GM18867 (cell line): ENCODE measurements at regions not wholly inside any gene's neighbourhood (a gene's known extent, or its start where the extent isn't known, plus 50 kb on each side); places are given as distances from the start of the nearest gene placed in this dataset.
"Not testable (repeated sequence)": the region's sequence is repeated elsewhere in the genome, so short reads cannot be mapped to it uniquely, and the experiment has no call there.

Source experiments
- ATAC-seq: cut with Tn5 transposase; IDR thresholded peaks from one replicate; pipeline ENCODE4 v1.9.1; 2021; ENCODE audit warnings: mild to moderate bottlenecking, moderate library complexity; ENCODE audit not compliant: unreplicated experiment

DNA sequence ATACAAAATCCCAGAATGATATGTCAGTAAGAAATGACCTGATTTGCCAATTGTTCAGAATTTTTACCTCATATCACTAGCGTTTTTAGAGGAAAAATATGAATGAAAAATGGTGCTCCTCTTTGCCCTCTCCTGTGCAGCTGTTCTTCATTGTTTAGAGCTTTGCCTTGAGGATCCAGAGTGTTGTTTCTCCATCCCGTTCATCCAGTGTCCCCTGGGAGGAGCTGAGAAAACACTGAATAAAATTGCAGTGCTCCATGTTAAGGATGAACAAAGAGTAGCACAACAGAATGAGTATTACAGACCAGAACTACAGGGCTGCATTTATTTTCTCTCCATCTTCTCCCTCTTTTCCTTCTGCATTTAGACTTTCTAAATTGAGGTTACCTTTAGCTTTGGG lies 133.1 kb downstream of the ADCYAP1 start:
- ATAC-seq = no peak

DNA sequence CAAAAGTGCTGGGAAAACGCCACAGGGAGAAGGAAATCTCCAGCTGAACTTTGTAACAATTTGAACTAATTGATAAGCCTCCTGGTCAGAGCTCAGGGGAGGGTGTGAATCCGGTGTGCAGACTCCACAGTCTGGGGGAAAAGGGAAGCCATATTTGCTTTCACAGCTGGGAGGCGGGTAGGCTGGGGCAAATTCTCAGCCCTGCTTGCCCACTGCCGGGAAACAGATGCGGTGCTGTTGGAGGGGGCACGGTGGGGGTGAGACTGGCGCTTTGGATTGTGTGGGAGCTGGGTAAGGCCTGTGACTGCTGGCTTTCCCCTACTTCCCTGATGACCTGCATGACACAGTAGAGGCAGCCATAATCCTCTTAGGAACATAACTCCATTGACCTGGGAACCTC lies 134.8 kb downstream of the ADCYAP1 start:
- ATAC-seq = no peak

DNA sequence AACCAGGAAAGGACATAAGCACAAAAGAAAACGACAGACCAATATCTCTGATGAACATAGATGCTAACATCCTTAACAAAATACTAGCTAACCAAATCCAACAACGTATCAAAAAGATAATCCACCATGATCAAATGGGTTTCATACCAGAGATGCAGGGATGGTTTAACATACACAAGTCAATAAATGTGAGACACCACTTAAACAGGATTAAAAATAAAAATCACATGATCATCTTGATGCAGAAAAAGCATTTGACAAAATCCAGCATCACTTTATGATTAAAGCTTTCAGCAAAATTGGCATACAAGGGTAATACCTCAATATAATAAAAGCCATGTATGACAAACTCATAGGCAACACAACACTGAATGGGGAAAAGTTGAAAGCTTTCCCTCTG lies 138.4 kb downstream of the ADCYAP1 start:
- not testable (repeated sequence) for ATAC-seq

DNA sequence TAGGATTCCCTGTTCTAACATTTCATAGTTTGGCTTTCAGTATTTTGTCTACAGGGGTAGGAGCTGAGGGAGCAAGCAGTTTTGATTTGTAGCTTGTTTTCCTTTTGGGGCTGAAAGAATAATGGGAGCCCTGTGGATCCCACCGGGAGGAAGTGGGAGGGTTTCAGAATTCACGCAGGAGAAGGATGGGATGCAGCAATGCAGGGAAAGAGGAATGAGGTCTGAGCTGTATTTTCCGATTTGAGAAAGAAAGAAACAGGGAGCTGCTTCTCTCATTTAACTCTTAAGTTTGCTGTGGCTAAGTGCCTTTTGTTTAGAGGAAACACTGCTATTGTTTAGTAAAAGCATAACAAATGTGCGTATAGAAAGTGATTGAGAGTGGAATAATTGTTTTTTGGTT lies 141.0 kb downstream of the ADCYAP1 start:
- no peak for ATAC-seq

DNA sequence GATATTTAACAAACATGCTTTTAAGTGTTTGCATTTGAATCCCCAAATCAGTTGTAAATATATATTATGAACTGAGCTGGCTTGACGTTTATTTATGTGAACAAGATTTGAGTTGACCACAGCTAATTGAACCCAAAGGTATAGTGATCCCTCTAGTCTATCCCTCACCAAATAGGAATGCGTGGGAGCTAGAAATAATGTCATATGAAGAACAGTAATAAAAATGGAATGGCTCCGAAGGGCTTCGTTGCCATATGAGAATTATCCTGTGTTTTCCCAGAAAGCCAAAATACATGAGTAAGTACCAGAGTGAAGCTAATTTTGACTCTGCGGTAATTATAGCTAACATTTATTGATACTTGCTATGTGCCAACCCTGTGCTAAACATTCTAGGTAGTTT lies 142.7 kb downstream of the ADCYAP1 start:
- no peak for ATAC-seq

DNA sequence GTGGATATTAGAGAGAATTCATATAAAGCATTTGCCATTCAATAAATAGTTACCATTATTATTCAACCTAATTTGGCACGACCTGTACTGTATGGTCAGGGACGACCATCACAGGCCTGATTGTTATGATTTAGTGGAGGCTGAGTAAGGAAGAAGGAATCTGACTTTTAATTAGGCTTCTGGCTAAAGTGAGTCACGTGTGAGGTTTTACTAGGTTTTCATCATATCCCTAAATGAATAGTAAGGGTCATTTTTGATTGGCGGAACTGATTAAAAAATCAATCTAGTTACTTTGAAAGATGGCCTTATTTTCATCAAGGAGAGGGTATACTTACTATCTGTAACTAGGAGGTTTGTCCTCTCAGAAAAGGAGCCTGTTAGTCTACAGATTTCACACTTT lies 143.4 kb downstream of the ADCYAP1 start:
- no peak for ATAC-seq

DNA sequence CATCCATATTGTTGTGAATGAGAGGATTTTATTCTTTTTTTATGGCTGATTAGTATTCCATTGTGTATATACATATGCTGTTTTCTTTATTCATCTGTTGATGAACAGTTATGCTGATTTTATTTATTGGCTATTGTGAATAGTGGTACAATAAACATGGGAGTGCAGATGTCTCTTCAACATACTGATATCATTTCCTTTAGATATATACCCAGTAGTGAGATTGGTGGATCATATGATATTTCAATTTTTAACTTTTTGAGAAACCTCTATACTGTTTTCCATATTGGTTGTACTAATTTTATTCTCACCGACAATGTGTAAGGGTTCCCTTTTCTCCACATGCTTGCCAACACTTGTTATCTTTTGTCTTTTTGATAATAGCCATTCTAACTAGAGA lies 144.5 kb downstream of the ADCYAP1 start:
- no peak for ATAC-seq

DNA sequence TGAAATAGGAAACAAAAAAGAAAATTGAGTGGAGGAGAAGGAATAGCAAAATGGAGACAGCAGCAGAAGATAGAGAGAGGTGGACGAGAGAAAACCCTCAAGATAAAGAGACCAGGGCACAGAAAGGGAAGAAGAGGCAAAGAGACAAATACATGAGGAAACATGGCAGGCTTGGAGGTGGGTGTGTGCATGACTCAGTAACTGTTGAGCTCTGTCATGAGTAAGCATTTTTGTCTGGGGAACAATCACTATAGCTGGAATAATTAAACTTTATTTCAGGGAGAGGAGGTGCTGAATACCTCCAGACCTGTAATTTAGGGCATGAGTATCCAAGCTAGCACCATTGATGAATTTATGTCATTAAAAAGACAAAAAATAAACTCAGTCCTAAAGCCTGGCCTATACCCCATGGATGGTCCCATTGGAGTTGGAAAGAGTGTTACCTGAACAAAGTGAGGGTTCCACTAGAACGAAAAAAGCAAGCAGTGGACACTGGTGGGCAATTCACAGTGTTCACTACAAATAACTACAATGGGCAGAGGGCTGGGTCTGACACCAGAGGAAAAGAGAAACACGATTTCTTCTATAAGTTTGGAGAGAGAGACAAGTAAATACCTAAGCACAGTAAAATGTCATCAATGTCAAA lies 145.5 kb downstream of the ADCYAP1 start:
- no peak for ATAC-seq

DNA sequence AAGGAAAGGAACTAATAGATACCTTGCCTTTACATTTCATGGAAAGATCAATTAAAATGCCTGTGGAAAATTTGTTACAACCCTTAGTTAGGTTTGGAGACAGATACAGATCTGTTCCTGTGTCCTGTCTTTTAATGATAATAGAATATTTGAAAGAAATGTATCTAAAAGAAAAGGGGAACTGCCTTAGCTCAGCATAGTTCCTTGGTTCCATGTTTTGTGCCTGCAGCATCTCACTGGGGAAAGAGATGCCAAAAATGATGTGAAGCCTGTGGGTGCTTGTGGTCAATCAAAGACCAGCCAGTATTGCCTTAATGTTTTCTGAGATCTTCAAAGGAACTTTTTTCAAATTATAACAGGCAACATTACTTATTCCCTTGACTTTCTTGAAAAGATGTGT lies 147.6 kb downstream of the ADCYAP1 start:
- no peak for ATAC-seq

DNA sequence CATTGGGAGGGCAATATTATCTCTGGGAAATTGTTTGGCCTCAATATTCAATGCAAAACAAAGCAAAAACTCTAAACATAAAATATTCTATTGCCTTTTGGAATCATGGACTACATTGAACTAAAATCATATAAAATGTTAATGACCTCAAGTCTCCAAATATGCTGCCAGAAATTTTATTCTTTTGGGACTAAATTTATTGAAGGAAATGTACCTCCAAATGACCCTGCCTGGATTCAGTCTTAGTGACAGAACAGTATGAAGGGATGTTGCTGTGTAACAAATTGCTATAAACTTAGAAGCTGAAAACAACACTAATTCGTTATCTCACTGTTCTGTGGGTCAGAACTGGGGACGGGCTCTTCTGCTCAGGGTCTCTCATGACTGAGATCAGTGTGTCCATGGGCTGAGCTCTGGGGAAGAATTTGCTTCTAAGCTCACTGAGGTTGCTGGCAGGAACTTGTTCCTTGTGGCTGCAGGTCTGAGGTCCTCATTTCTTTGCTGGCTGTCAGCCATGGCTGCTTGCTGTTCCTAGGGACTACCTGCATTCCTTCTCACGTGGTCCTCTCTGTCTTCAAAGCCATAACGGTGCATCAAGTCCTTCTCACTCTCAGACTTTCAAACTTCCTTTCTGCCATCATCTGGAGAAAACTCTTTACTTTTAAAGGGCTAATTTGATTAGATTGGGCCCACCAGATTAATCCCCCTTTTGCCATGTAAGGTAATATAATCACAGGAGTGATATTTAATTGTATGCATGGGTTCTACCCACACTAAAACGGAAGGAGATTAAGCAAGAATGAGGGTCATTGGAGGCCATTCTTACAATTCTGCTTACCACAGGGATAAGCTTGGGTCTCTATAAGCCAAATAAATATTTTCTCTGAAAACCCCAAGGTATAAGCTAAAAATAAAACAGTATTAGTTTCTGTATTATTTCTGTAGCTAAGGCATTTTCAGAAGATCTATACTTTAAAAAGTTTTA lies 149.0 kb downstream of the ADCYAP1 start:
- ATAC-seq = no peak

DNA sequence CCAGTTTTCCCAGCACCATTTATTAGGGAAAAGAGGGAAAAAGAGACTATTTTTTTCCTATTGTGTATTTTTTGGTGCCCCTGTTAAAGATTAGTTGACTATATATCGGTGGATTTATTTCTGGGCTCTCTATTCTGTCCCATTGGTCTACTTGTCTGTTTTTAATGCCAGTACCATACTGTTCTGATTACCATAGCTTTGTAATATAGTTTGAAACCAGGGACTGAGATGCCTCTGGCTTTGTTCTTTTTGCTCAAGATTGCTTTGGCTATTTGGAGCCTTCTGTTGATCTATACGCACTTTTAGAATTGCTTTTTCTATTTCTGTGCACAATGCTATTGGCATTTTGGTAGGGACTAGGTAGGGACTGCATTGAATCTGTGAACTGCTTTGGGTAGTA lies 151.7 kb downstream of the ADCYAP1 start:
- no peak for ATAC-seq

DNA sequence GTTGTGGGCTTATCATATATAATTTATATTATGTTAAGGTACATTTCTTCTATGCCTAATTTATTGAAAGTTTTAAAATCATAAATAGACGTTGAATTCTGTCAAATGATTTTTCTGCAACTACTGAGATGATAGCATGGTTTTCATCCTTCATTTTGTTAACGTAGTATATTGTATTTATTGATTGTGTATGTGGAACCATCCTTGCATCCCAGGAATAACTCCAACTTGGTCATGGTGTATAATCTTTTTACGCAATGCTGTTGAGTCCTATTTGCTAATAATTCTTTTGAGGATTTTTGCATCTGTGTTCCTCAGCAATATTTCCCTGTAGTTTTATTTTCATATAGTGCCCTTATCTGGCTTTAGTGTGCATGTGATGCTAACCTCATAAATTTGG lies 152.7 kb downstream of the ADCYAP1 start:
- ATAC-seq = no peak

DNA sequence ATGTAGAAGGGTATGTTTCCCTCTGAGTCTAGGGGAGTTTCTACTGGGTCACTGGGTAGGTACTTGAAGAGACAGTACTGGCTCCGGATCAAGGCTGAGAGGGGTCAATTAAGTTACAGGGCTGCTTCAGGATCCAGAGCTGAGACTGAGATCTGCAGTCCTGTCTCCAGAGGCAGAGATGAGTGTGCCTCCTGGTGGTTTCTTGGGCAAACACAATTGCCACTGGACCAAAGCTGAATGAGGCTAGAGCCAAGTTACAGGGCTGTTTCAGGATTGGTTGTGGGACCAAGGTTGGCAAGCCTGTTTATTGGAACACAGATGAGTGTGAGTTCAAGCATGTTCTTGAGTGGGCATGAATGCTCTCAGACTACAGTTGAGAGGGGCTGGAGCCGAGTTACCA lies 157.9 kb downstream of the ADCYAP1 start:
- no peak for ATAC-seq

DNA sequence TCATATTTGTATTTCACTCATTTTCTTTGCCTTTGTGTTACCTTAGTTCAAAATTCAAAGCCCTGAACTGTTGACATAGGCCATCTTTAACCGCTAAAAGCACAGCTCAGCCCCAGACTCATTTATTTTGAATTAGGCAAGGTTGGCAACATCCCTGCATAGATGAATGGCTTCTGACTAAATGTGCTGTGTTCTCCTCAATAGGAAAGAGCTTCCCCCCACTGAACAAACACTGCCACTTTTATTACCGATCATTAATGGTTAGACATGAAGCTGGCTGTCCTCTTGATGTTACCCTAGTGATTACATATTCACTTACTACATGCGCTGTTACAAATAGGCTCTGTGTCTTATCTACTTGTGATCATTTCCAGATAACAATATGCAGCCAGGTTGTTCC lies 170.7 kb downstream of the ADCYAP1 start:
- ATAC-seq = no peak

DNA sequence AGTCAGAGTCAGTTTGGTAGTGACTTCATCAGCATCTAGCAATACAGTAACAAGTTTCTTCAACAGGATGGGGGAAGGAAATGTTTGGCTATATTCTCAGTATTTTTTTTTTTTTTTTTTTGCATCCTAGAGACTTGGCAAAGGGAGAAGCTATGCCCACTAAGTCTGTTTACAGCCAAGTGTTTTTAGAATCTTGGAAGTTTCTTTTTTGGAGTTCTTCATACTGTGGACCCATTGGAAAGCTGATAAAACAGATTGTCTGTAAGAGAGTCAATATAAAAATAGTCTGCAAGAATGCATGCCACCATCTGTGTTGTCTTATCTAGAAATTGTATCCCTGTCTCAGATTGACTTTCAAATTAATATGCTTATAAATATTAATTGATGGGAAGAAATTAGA lies 171.2 kb downstream of the ADCYAP1 start:
- no peak for ATAC-seq

DNA sequence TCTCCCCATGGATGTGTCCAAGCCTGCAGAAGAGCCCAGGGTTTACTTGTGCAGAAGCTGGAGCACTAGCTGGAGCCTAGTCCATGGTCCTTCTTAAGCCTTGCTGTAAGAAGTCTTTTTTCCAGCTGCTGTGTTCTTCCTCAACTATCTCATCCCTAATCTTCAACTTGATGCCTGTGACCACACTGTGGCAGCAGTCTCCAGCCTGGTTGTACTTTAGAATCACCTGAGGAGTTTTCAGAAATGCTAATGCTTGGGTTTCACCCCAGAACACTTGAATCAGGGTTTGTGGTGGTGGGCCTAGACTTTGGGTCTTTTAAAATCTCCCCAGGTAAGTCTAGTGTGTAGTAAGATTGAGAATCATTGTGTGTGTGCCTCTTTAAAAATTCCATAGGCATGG lies 173.6 kb downstream of the ADCYAP1 start:
- no peak for ATAC-seq

DNA sequence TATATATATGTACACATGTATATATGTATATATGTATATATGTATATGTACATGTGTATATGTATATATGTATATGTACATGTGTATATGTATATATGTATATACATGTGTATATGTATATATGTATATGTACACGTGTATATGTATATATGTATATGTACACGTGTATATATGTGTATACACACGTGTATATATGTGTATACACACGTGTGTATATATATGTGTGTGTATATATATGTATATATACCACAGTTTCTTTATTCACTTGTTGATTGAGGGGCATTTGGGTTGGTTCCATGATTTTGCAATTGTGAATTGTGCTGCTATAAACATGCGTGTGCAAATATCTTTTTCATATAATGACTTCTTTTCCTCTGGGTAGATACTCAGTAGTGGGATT lies 179.0 kb downstream of the ADCYAP1 start:
- ATAC-seq = not testable (repeated sequence)

DNA sequence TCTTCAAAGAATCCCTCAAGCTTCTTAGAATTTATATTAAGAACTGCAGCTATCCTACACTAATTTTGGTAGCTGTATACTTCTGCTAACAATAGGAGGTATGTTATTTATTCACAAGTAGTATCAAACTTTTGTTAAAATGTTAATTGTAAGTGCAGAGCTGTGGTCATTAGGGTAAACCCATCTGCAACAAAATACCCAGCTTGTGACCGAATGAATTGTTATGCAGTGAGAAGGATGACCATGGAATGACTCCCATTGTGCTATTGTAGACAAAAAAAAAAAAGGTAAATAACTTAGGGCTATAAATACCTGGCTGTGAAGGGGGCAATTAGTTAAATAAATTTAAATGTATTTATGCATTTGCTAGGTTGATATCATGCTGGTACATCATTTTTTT lies 186.1 kb downstream of the ADCYAP1 start:
- no peak for ATAC-seq

DNA sequence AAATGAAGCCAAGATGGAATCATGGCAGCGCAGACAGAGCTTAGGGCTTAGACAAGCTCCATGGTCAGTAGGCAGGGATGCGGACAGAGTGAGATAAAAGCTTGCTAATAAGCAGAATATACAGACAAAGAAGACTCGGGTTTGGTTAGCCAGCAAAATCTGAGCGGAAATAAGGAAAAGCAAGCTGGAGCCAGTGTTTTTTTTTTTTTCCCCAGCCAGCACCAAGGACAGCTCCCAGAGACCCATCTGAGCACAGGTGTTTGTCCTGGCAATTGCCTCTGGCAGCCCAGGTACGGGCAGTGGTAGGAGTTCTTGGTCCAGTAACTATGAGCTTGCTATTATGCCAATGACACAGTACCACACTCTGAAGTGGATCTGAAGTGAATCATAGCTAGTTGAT lies 187.6 kb downstream of the ADCYAP1 start:
- no peak for ATAC-seq

DNA sequence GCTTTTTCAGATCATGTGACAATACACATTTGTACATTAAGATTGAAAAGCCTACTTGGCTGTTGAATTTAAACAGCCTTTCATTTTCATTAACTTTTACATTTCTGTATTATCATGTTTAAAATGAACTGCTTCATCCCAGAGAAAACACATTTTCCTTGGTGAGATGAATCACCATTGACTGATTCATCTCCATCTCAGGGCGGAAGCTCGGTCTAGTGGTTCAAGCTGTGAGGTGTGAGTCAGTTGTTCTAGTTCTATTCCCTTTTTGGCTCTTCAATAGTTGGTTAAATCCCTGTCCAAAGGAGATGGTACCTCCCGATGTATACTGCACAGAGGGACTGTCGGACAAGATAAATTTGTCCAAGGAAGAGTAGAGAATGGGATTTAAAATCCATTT lies 189.7 kb downstream of the ADCYAP1 start:
- ATAC-seq = no peak

DNA sequence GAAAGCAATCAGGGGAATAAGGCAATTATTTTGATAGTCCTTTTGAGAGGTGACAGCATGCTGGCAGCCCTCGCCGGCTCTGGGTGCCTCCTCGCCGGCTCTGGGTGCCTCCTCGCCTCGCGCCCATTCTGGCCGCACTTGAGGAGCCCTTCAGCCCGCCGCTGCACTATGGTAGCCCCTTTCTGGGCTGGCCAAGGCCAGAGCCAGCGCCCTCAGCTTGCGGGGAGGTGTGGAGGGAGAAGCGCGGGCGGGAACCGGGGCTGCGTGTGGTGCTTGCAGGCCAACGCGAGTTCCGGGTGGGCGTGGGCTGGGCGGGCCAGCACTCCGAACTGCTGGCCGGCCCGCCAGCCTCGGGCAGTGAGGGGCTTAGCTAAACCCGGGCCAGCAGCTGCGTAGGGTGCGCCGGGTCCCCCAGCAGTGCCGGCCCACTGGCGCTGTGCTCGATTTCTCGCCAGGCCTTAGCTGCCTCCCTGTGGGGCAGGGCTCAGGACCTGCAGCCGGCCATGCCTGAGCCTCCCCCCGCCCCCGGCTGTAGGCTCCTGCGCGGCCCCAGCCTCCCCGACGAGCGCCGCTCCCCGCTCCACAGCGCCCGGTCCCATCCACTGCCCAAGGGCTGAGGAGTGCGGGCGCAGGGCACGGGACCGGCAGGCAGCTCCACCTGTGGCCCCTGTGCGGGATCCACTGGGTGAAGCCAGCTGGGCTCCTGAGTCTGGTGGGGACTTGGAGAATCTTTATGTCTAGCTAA lies 193.5 kb downstream of the ADCYAP1 start:
- not testable (repeated sequence) for ATAC-seq

DNA sequence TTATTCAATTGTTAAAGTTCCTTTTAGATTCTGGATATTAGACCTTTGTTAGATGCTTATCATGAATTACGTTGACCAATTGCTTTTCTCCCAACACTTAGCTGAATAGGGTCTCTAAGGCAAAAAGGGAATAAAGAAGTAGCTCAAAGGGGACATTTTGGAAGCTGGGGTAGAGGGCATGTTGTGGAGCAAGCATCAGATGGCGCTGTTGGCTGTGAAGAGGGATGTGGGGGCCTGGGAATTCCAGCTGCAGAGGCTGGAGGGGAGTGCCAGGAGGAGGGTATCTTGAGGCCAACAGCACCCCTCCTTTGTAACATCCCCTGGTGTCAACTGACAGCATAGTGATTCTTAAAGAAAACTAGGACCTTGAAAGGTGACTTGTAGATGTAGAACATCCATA lies 198.2 kb downstream of the ADCYAP1 start:
- no peak for ATAC-seq
